ENCODE measurements at regions not wholly inside any gene's neighbourhood (a gene's known extent, or its start where the extent isn't known, plus 50 kb on each side); places are given as distances from the start of the nearest gene placed in this dataset.

DNA sequence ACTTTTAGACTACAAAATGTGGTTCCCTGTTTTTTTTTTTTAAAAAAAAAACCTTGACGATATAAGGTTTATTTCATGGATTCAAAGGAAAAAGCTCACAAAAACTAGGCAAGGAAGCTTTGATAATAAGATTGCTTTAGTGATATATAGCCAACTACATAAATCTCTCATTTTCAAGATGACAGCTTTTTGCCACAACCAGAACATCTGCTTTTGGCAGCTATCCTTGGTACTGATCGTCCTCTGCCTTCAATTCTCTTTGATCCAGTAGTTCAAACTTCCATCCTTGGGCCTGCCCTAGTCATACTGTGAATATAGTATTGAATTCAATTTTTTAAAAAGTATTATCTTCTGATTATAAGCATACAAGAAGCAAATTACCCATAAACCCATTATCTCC lies 72.9 kb upstream of the CD53 start:
- TF ChIP-seq, protein P1, sequence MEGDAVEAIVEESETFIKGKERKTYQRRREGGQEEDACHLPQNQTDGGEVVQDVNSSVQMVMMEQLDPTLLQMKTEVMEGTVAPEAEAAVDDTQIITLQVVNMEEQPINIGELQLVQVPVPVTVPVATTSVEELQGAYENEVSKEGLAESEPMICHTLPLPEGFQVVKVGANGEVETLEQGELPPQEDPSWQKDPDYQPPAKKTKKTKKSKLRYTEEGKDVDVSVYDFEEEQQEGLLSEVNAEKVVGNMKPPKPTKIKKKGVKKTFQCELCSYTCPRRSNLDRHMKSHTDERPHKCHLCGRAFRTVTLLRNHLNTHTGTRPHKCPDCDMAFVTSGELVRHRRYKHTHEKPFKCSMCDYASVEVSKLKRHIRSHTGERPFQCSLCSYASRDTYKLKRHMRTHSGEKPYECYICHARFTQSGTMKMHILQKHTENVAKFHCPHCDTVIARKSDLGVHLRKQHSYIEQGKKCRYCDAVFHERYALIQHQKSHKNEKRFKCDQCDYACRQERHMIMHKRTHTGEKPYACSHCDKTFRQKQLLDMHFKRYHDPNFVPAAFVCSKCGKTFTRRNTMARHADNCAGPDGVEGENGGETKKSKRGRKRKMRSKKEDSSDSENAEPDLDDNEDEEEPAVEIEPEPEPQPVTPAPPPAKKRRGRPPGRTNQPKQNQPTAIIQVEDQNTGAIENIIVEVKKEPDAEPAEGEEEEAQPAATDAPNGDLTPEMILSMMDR (IDR thresholded peaks at IDR 0.05 in 8 of 11, conservative IDR thresholded peaks at IDR 0.05 in 3 of 11), result no peak
- TF ChIP-seq POLR2AphosphoS5 (IDR thresholded peaks at IDR 0.05), result no peak
